CD4-positive, alpha-beta T cell treated with Interleukin-15 for 4 hours (primary cell): ENCODE measurements at regions not wholly inside any gene's neighbourhood (a gene's known extent, or its start where the extent isn't known, plus 50 kb on each side); places are given as distances from the start of the nearest gene placed in this dataset.

ENCODE experiments used
- DNase-seq: peaks from one replicate; pipeline ENCODE4 v3.0.0-alpha.2; 2020; ENCODE audit warnings: low spot score

DNA sequence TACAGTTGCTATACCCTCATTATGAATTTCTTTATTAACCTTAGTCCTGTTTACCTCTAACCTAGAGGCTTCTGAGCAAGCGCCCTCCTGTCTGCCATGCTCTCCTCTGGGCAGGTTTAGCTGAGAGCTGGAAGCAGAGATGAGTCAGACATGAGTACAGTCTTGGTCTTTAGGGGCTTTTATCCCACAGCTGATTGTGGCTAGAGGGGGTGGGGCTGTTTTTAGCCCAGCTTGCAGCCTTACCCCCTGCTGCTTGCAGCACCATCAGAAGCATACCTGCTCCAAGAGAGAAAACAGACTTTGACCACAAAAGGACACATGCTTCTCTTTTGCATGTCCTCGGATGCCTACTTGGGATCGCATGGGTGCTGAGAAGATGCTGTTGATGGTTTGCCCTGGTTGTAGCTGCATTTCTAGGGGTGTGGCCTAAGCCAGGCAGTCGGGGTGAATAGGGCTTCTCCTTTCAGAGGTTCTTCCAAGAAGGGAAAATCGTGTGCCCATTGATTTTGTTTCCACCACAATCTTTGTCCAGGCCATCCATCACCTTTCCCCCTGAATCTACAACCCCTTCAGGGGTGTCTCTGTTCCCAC lies 115.0 kb upstream of the LGALSL start:
- DNase-seq = peak; percentile 19

DNA sequence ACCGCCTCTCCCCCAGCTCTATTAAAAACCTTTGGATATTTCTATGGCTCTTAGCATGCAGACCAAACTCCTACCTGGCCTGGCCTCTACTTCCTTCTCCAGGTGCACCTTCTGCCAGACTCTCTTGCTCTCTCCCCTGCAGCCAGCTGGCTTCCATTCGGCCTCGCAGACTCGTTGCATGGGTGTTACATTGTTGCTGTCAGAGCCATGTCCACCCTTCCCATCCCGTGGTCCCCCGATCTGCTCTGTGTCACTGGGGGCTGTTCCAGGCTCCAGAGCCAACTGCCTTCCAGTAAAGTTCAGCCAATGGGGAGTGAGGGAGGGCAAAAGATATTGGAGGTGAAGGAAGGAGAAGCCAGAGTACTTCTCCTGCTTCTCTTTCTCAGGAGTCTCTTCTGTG lies 112.5 kb upstream of the LGALSL start:
- no peak for DNase-seq

DNA sequence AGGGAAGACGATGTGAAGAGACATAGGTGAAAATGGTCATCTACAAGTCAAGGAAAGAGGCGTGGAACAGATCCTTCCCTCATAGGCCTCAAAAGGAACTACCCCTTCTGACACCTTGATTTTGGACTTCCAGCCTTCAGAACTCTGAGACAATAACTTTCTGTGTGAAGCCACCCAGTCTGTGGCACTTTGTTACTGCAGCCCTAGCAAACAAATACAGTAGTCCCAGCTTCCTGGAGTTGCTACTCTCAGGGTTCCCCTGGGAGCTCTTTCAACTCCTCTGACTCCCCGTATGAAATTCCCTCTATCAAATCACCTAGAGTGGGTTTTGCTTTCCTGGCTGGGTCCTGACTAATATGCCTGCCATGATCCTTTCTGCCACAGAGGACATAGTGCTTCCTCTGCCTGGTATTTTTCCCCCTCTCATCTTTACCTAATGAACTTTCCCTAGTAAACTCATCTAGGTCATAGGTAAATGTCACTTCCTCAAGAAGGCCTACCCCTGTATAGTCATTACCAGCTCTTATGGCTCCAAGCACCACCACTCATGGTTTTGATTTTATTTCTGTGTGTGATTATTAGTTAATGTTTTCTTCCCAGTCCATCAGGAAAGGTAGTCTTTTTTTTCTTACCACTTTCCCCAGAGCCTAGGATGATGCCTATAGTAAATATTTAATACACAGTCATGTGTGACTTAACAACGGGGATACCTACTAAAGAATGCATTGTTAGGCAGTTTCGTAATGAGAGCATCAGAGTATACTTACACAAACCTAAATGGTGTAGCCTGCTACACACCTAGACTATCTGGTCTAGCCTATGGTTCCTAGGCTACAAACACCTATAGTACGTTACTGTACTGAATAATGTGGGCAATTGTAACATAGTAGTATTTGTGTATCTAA lies 111.5 kb upstream of the LGALSL start:
- DNase-seq = no peak

DNA sequence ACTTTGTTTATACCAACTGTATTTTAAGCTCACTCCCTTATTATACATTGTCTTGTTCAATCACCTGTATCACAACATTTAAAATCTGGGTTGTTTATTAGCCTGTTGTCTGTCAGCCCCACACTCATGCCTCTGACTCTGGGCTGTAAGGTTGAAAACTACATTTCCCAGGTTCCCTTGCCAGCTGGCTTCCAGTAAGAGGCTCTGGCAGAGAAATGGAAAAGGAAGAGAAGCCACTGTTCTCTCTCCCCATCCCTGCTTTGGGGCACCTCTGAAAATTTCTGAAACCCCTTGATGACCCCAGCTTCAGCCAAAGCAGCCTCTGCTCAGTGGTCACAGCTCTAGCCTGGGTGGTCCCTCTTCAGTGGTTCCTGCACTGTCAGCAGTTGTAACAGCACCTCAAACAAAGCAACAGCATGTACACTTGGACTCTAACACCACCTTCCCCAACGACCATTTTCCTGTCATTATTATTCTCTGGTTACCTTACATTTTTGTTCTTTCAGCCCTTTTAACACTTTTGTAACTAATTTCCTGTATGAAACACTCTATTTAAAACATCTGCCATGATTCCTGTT lies 108.9 kb upstream of the LGALSL start:
- DNase-seq = no peak

DNA sequence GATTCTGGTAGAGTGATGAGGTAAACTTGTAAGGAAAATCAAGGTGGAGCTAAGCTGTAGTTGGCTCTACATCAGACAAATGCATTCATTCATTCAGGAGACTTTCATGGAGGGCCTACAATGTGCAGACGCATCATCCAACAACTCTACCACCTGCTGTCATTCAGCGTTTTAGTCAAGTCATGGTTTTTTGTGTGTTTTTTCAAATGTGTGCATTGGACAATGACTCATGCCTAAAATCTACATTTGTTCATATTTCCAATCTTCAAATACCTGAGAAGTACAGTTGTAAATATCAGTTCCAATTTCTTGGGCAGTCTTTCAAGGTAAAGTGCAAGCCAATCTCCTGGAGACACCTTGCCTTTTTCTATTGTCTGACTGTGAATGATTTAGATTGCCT lies 108.0 kb upstream of the LGALSL start:
- no peak for DNase-seq

DNA sequence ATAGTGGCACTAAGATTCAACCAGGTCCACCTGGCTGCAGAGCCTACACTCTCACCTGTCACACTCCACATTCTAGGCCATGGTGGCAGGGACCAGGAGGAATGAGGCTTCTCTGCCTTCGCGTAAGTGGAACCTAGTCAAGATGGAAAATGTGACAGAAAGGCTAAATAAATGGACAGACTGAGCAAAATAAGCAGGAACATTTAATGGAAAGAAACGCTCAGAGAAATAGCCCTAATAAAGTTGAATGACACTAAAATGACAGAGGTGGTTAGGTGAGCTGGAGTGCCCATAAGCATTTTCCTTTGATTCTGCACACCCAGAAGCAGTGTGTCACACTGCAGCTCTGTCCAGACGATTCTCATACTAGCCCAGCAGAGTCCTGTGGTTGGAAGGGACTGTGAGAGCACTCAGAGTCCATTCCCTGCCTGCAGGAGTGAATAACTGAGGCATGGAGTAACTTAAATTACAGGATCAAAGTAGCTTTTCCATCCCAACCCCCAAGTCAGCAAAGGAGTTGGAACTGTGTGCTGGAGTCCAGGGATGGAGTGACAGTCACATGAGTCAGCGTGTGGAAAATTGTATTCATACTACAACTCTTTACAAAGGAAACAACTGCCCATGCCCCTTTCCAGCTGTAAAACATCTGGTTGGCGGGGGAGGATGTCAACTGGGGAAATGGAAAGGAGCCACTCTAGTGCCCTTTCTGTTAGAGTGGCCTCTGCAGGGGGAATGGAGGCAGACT lies 105.4 kb upstream of the LGALSL start:
- DNase-seq = no peak

DNA sequence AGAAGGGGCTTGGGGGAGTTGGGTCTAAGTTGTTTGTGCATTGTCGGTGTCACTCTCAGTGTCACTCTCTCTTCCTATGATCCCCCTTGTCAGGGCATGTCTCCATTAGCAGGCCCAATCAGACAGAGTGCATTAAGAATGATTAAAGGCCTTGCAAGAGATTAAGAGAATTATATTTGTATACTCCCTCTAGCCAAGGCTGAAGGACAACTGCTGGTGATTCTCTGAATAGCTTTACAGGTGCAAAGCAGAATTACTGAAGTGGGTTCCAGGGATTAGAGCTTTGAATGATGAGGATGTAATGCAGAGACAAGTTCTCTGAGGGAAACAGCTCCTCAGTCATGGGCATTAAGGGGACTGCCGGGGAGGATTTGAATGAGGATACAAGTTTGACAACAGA lies 104.8 kb upstream of the LGALSL start:
- DNase-seq = no peak

DNA sequence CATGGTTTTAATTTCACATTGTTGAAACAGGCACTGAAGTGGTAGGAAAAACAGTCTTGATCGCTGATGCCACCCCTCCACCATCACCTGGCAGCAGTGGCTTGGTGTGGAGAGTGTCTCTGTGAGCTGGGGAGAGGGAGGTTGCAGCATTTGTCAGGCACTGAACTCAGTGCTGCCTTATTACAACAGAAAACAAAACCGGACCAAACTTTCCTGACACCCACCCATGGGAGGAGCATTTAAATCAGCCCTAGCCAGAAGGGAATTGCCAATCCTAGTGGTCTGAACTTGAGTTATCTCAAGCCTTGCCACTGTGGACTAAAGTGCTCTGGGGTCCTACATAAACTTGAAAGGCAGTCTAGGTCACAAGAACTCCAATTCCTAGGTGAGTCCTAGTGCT lies 103.0 kb upstream of the LGALSL start:
- DNase-seq = no peak

DNA sequence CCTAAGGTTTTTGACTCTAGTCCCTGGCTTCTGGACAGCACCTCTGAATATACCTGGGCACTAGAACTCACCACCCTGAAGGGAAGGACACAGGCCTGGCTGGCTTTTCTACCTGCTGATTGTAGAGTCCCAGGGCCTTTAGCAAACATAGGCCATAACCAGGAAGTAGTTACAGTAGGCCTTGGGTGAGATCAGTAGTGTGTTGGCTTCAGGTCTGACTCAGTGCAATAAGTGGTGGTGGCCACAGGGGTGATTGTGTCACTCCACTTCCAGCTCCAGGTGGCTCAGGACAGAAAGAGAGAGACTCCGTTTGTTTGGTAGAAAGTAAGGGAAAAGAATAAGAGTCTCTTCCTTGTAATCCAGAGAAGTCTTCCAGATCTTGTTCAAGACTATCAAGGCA lies 101.7 kb upstream of the LGALSL start:
- no peak for DNase-seq

DNA sequence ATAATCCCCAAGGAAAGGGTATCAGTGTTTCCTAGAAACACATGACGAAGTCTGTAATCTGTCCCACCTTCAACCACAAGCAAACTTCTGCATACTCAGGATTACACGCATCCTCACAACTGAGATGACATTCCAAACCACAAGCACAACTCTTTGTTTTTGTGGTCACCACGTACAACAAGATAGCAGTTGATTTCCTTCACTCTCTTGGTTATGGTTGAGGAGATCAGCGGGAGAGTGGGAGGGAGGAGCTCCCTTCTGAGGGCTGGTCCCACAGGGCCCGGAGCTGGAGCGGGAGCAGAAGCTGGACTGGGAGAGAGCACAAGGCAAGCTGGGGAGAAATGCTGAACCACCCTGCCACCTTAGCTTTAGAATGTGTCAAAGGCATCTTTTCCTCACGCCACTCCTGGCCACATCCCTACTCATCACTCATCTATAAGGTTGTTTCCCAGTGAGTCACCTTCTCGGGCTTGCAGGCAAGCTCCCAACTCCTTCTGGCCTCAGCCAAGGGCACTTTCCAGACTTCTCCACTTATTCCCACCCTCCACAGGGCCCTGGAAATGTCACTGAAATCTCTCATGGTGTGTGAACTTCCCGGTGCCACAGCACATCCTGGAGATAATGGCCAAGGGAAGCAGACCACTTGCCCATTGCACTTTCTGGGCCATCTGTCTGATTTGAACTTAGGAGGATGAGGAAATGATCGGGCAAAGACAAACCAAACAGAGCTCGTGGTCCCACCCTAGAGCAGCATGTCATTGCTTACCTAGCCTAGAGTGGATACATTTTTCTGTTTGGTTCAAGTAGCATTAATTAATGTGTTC lies 98.9 kb upstream of the LGALSL start:
- DNase-seq = no peak

DNA sequence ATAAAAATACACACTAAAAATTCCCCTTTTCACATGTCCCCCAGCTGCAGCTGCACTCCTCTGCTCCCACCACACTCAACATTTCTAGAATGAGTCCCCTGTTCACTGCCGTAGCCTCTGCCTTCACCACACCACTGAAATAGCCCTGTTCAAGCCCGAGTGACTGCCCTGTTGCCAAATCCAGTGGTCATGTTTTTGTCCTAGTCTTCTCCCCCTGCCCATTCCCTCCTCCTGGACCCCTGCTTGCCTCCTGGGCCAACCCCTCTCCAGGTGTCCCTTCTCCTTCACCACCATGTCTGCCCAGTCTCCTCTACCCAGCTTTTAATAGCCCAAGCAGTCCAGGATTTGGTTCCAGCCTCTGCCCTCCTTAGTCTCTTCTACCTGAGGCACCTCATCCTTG lies 97.1 kb upstream of the LGALSL start:
- DNase-seq = no peak

DNA sequence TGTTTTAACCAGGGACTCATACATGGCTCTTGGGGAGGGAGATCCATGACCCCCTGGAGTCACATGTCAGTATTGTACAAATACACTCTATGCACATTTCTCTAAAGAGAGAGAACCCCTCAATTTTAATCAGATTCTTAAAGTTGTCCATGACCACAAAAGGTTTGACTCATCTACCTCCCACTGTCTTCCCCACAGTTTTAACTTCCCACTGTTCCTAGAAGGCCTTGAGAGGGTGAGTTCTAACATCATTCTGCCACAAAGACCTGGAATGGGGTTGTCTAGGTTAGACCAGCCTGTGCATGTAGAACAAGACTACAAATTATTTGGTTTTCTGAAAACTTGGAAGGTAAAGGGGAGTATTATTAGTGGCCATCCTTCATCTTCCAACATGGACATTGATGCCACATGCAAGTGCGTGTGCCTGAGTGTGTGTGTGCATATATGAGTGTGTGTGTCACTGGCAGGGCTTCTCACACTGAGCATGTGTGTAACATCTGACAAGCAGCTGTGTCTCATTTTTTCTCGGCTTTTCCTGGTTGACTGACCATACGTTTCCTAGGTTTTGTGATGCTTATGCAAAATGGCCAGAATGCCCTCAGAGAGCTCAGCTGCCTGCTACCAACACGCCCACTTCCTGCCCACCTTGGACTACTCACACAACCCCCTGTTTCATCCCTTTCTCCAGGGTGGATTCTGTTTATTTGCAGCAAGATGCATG lies 94.6 kb upstream of the LGALSL start:
- no peak for DNase-seq

DNA sequence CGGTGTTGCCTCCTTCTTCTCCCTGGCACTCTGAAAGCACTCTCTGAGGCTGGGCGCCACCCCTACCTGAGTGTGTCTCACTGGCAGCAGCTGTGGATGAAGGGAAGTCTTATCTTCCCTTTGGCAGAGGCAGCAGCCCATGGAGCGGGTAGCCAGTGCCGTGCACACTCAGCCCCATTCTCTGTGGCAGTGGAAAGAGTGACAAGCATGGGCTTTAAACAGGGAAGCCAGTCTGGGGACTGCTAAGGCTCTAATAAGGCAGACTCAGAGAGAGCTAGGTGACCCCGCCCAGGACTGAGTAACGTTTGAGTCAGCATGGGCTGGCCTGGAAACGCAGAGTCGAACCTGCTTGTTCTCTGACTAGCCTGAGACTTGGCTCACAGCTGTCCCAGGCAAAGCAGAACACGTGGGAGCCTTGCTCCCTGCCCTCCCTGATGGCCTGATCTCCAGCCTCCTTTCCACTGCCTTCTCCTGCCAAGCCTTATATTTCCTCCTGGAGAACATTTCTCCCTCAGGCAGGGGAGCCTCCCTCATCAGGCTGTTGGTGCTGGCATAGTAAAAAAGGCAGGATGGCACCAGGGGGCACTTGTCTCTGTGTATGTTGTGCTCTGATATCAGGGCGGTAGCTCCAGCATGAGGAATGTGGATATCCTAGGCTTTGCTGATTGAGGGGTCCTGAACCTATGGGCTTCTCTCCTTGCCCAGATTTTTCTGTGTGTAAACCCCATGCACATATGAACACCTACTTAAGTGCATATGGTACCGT lies 93.9 kb upstream of the LGALSL start:
- DNase-seq = no peak

DNA sequence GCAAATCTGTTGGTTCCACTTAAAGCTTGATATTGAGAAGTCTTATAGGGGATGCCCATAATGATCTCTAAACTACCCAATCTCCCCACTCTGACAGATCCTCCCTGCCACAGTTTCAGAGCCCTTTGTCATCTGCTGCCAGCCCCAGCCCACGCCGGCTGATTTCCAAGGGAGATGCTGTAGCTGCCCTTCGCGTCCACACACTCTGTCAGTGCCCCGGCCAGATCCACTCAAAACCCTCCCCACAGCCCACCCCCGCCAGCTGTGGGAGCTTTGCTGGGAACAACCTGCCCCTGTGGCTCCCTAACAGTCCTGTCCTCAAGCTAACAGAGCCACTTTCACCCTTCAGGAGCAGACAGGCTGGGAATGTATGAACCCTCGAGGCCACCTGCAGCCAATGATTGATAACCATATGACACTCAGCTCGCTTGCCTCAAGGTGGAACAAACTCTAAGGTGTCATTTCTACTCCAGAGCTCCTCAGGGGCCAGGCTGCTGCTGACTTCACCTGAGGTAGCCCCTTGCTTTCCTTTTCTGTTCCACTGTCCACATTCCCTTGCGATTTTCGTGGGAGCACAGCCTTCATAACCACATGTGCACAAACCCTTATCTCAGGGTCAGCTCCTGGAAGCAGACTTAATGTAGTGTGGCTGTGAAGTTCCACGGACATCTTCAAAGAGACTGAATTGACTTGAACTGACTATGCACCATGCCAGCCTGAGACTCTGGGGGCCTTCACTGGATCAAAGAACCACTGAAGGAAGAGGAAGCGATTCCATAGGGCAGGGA lies 92.6 kb upstream of the LGALSL start:
- DNase-seq = no peak

DNA sequence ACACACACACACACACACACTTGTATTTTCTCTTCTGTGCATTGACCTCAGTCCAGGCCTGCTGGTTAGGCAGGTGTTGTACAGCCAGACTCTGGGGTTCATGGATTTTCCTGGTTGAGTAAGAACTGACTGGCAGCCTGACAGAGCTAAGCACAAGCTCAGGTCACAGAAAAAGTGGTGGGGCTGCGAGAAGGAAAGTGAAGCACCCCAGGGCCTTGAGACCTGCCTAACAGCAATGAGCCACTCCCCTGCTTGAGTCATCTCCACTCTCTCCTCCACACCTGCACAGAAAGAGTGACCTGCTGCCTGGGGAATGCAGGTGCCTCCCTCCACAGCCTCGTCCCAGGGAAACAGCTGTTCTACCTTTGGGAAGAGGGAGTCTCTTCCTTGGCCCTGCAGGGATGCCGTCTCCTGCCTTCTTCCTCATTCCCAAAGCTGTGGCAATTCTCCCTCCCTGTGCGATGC lies 91.4 kb upstream of the LGALSL start:
- DNase-seq = no peak

DNA sequence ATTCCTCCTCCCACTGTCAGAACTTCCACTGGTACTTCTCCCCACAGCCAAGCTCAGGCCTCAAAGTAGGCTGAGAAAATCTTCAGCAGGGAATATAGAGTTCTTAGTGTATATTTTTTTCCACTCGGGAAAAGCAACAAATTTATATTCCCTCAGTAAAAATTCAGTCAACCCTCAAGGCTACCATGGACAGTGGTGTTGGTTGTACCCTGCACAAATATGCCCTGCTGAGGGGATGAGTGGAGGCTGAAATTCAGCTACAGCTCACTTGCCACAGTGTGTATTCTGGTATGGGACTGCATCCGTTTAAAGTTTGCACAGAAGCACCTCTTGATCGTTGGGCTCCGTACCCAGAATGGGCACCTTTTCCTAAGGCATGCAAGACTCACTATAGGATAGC lies 90.8 kb upstream of the LGALSL start:
- no peak for DNase-seq

DNA sequence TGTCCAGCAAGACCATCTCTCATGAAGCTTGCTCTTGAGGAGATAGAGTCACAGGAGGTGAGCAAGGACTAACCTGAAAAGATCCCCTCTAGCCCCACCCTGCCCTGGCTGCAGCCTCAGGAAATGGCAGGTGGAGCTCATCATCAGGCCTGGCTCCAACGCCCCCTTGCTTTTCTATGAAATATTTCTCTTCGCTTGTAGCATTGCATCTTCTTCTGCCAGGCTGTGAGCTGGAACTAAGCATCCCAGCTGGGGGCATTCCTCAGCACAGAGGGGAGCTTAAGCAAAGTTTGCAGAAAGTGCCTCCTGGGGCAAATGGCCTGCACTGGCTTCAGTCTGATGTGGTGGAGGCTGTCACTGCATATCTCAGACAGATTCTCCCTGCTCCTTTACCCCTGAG lies 90.1 kb upstream of the LGALSL start:
- no peak for DNase-seq

DNA sequence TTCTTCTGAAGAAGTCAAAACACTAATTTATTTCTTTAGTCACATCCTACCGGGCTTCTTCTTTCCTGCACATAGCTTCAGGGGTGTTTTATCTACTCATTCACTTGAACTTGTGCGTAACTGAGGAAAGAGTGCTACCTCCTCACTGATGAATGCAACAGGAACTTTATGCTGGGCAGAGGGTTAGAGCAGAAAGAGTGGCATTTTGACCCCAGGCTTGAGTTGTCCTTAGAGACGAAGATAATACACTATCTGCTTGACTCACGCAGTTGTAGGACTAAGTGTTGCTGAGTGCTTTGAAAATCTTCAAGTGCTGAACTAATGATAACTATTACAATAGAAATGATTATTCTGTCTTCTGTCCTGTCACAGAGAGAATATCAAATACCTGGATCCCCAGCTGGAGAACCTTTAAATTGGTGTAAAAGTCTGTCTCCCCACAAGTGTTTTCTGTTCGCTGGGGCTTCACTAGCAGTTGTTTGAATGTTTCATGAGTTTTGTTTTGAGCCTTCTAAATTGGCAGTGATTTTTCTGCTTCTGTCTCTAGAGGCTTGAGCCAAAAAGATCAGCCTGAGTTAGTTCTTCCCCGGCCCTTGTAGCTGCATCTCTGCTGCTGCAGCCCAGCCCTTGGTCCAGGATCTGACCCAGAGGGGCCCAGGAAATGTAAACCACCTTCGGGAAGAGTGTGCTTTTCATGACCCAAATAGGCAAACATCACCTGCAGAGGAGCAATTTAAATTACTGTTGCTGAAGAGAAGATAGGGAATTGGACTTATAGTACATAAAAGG lies 86.3 kb upstream of the LGALSL start:
- DNase-seq = no peak

DNA sequence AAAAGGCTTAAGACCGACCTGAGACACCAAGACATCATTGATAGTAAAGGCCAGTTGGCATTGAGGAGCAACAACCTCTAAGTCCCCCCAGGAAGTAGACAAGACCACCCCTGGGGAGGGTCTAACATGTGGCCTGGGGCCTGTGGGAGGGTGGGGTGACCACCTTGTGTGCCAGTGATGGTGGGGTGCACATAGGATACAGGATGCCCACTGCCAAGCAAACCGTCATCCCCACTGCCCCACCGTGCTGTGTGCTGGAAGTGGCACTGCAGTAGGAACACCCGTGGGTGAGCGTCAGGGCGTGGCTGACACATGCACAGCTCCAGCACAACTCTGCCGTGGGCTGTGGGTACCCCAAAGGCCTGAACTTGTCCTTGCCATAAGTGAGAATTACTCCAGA lies 84.3 kb upstream of the LGALSL start:
- no peak for DNase-seq
